ENCODE measurements at regions not wholly inside any gene's neighbourhood (a gene's known extent, or its start where the extent isn't known, plus 50 kb on each side); places are given as distances from the start of the nearest gene placed in this dataset.

GRCh38 chr3:117941015-117941414 is 1093.6 kb downstream of the IGSF11 start:
- BruUV-seq (replicated peaks), result no TSS peak
- H3K27me3 Mint-ChIP-seq (ENCODE audit: insufficient read depth, unreplicated experiment), result no peaks in the 10 kb centered on the region
- no peaks in the 10 kb centered on the region for H3K4me1 ChIP-seq
- intact Hi-C loops (cut with micrococcal nuclease; ENCODE audit: unreplicated experiment), result no loop called here
- H3K9me3 Mint-ChIP-seq (ENCODE audit: unreplicated experiment), result no peaks in the 10 kb centered on the region
- H3K36me3 ChIP-seq (ENCODE audit: control insufficient read depth, insufficient read depth, low read length), result no peaks in the 10 kb centered on the region
- ChIA-PET POLR2A (no interaction called here), CTCF (no interaction called here)
- H3K9me3 ChIP-seq, result no peaks in the 10 kb centered on the region
- H3K4me3 ChIP-seq (ENCODE audit: low read depth, low read length), result no peak overlapping the region
- H3K4me3 Mint-ChIP-seq (ENCODE audit: unreplicated experiment), result no peak overlapping the region
- no peaks in the 10 kb centered on the region for H3K4me1 Mint-ChIP-seq (ENCODE audit: low read depth, unreplicated experiment)
- no peak for TF ChIP-seq CTCF (IDR thresholded peaks at IDR 0.05; ENCODE audit: insufficient read depth in 1 of 2, low read depth in 1 of 2, low read length in 1 of 2, severe bottlenecking in 1 of 2, unreplicated experiment in 1 of 2)
- H3K36me3 Mint-ChIP-seq (ENCODE audit: insufficient read depth, unreplicated experiment), result no peaks in the 10 kb centered on the region
- H3K27ac Mint-ChIP-seq (ENCODE audit: unreplicated experiment), result no peak overlapping the region
- no peaks in the 10 kb centered on the region for H3K27me3 ChIP-seq (replicated peaks; ENCODE audit: control insufficient read depth, insufficient read depth, low read length)
- DNase-seq, result no peak

- Histone ChIP-seq H3K27me3 (replicated peaks; ENCODE audit: control insufficient read depth, insufficient read depth, low read length) (no peaks in the 10 kb centered on the region), H3K36me3 (ENCODE audit: control insufficient read depth, insufficient read depth, low read length) (no peaks in the 10 kb centered on the region), H3K9me3 (no peaks in the 10 kb centered on the region), H3K4me3 (ENCODE audit: low read depth, low read length) (no peak overlapping the region), H3K4me1 (no peaks in the 10 kb centered on the region)
- no peaks in the 10 kb centered on the region for H3K36me3 Mint-ChIP-seq (ENCODE audit: insufficient read depth, unreplicated experiment)
- TF ChIP-seq CTCF (IDR thresholded peaks at IDR 0.05; ENCODE audit: insufficient read depth in 1 of 2, low read depth in 1 of 2, low read length in 1 of 2, severe bottlenecking in 1 of 2, unreplicated experiment in 1 of 2), result no peak
- H3K4me3 Mint-ChIP-seq (ENCODE audit: unreplicated experiment), result no peak overlapping the region
- no peaks in the 10 kb centered on the region for H3K4me1 Mint-ChIP-seq (ENCODE audit: low read depth, unreplicated experiment)
- no peak overlapping the region for H3K27ac Mint-ChIP-seq (ENCODE audit: unreplicated experiment)
- POLR2A ChIA-PET, result no interaction called here
- H3K27me3 Mint-ChIP-seq (ENCODE audit: insufficient read depth, unreplicated experiment), result no peaks in the 10 kb centered on the region
- intact Hi-C loops (cut with micrococcal nuclease; ENCODE audit: unreplicated experiment), result no loop called here
- CTCF ChIA-PET, result no interaction called here
- DNase-seq, result no peak
- no TSS peak for BruUV-seq (replicated peaks)
- no peaks in the 10 kb centered on the region for H3K9me3 Mint-ChIP-seq (ENCODE audit: unreplicated experiment)
These were observed 1092.9 kb downstream of the IGSF11 start for GRCh38 chr3:117941756-117942155.

DNA sequence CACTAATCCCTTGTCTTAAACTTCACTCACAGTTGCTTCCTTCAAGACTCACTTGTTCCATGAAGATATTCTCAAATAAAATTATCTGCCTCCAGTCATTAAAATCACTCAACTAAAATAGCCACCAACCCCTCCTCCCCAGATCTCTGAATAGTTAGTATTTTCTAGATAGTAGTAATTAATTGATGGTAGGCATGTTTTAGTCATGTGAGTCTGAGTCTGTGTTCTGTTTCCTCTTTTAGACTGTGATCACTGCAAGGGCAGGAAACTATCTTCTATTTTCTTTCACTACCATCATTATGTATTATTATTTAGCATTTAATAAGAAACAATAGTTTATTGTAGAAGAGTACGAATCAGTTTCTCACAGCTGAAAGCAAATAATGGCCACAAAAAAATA is 1080.5 kb downstream of the IGSF11 start:
- no peaks in the 10 kb centered on the region for H3K27me3 ChIP-seq (replicated peaks; ENCODE audit: control insufficient read depth, insufficient read depth, low read length)
- H3K27me3 Mint-ChIP-seq (ENCODE audit: insufficient read depth, unreplicated experiment), result no peaks in the 10 kb centered on the region
- H3K36me3 Mint-ChIP-seq (ENCODE audit: insufficient read depth, unreplicated experiment), result no peaks in the 10 kb centered on the region
- ChIA-PET CTCF (no interaction called here), POLR2A (no interaction called here)
- H3K9me3 Mint-ChIP-seq (ENCODE audit: unreplicated experiment), result no peaks in the 10 kb centered on the region
- H3K36me3 ChIP-seq (ENCODE audit: control insufficient read depth, insufficient read depth, low read length), result no peaks in the 10 kb centered on the region
- no TSS peak for BruUV-seq (replicated peaks)
- no peak overlapping the region for H3K4me3 ChIP-seq (ENCODE audit: low read depth, low read length)
- no peaks in the 10 kb centered on the region for H3K4me1 Mint-ChIP-seq (ENCODE audit: low read depth, unreplicated experiment)
- H3K4me1 ChIP-seq, result no peaks in the 10 kb centered on the region
- DNase-seq, result no peak
- no peak for TF ChIP-seq CTCF (IDR thresholded peaks at IDR 0.05; ENCODE audit: insufficient read depth in 1 of 2, low read depth in 1 of 2, low read length in 1 of 2, severe bottlenecking in 1 of 2, unreplicated experiment in 1 of 2)
- intact Hi-C loops (cut with micrococcal nuclease; ENCODE audit: unreplicated experiment), result no loop called here
- H3K4me3 Mint-ChIP-seq (ENCODE audit: unreplicated experiment), result no peak overlapping the region
- no peak overlapping the region for H3K27ac Mint-ChIP-seq (ENCODE audit: unreplicated experiment)
- no peaks in the 10 kb centered on the region for H3K9me3 ChIP-seq
